ENCODE measurements at regions not wholly inside any gene's neighbourhood (a gene's known extent, or its start where the extent isn't known, plus 50 kb on each side); places are given as distances from the start of the nearest gene placed in this dataset.

DNA sequence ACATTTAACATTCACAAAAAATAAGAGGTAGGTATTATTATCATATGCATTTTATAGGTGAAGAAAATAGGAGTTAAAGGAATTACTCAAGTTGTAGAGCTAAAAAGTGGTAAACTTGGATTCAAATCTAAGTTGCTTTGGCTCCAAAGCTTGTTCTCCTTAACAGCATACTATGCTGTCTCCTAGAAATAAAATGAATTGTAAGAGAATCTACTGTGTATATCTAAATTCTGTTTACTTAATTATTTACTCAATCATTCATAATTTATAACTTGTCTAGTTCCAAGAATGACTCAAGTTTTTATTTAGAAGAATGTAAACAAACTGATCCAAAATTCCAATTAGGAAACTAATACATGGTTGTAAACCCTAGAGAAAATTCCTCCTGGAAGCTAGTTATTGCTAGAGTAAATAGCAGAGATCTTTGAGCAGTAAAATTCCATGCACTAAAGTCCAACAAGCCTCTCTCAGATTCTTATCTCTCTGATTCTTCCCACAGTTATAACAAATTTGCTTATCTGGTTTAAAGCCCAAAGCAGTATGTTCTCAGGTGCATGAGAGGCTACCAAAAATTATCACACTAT lies 132.5 kb upstream of the DPT start:
- DNase-seq (ENCODE audit: low spot score) = no peak
- in situ Hi-C loops (cut with HindIII; ENCODE audit: low sequenced_read_pairs) = no loop called here

DNA sequence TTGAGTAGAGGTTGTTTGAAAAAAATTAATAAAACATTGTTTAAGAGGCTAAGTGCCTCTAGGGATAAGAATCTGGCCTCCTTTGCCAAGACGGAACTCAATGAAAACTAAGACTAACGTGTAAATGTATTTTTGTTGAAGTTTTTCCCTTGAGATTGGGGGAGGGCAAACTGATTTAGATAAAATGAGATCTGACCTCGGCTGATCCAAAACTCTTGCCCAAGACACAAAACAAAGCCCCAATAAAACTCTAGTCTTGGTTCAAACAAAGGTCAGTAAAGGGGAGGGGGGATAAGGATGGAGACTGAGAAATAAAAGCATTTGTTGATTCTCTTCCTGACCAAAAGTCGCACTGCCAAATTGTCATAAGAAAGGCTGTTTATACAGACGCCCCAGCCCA lies 134.8 kb upstream of the DPT start:
- in situ Hi-C loops (cut with HindIII; ENCODE audit: low sequenced_read_pairs) = no loop called here
- DNase-seq (ENCODE audit: low spot score) = no peak

DNA sequence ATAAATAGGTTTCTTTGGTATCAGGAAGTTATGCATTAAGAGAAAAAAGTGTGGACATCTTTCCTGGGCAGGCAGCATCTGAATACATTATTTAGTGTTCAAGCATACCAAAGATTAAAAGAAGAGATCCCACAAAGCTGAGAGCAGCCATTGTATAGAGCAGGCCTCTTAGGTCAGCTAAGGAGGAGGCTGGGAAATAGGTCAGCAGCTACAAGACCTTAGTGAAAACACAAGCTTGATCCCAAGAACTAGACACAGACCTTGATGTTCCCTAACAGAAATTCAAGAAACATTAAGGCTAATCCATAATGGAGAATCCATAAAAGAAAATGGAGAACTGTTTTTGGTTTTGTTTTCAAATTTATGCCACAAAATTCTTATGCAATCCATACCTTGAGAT lies 135.3 kb upstream of the DPT start:
- in situ Hi-C loops (cut with HindIII; ENCODE audit: low sequenced_read_pairs) = no loop called here
- no peak for DNase-seq (ENCODE audit: low spot score)

DNA sequence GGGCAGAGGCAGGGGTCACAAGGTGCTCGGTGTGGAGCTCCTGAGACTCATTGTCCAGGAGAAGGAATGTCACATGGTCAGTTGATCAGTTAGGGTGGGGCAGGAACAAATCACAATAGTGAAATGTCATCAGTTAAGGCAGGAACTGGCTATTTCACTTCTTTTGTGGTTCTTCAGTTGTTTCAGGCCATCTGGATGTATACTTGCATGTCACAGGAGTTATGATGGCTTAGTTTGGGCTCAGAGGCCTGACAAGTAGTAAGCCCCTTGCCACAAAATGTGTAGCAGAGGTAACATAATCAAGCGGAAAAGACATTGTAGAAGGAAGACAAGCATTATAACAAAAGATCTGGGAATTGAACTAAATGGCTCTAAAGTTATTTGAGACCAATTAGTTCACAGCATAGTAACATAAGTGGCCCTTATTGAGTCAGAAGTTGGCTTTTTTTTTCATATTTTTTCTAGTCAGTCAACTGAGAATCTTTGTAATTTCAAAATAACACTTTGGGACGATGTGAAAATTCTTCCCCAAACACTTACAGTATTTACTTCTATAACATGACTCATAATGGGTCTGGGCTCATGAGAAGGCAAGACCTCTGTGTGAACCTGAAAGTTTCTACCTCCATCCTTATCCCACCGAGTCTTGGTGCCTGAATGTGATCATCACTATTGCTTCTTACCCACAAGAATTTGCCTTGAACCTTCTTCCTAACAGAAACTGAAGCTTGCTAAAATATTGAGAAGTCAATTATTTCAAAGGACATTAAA lies 137.0 kb upstream of the DPT start:
- in situ Hi-C loops (cut with HindIII; ENCODE audit: low sequenced_read_pairs) = no loop called here
- DNase-seq (ENCODE audit: low spot score) = no peak

DNA sequence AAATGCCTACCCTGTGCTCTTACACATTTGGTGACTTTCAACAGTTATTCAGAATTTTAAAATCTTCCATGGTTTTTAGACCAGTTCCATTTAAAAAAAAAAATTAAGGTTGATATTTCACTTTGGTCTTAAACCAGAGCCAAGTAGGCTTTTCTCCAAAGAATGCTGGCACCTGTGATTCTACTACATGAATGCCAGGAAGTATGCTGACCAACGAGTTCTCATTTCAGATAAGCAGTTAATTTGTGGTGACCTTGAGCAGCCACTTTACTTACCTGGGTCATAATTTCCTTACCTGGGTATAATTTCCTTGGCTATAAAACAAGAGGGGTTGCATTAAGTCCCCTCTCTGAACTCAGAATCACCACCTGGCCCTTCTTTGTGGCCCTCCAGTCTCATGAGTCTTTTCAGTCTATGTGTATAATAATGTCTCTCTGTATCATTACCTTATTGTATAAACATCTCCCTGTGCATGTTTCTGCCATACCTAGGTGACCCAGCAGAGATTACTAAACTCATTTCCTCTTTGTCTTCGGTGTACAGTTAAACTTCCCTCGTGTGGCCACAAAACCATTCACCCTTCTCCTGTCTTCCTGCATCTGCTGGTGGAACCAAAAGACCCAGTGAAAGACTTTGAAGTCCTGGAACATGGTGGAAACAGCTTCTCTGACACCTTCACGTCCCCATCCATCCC lies 139.1 kb upstream of the DPT start:
- no peak for DNase-seq (ENCODE audit: low spot score)
- in situ Hi-C loops (cut with HindIII; ENCODE audit: low sequenced_read_pairs) = no loop called here

DNA sequence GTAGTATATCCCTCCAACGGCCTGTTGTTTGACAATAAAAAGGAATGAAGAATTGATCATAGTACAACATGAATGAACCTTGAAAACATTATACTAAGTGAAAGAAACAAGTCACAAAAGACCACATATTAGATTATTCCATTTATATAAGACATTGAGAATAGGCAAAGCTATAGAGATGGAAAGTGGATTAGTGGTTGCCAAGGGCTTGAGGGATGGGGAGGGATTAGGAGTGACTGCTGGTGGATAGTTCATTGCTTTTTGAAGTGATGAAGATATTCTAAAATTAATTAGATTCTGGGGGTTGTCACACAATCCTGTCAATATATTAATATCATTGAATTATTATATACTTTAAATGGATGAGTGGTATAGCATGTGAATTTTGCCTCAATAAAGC lies 142.5 kb upstream of the DPT start:
- no peak for DNase-seq (ENCODE audit: low spot score)
- in situ Hi-C loops (cut with HindIII; ENCODE audit: low sequenced_read_pairs) = no loop called here

DNA sequence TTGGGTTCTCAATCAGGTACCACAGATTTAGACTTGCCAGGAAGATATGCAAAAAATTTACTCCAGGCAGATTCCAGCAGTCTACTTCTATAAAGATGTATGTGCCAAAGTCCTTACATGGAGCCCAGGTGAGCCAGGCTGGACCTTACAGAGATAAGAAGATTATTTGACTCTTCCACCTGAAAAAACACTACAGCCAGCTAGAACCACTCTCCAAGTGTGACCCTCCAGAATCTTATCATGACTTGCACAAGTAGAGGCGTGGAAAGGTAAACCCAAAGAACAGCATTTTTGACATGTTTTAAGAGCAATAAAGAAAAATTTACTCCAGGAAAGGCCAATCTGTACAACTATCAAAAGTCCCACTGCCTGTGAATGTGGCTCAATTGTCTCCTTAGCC lies 146.8 kb upstream of the DPT start:
- in situ Hi-C loops (cut with HindIII; ENCODE audit: low sequenced_read_pairs) = no loop called here
- no peak for DNase-seq (ENCODE audit: low spot score)

DNA sequence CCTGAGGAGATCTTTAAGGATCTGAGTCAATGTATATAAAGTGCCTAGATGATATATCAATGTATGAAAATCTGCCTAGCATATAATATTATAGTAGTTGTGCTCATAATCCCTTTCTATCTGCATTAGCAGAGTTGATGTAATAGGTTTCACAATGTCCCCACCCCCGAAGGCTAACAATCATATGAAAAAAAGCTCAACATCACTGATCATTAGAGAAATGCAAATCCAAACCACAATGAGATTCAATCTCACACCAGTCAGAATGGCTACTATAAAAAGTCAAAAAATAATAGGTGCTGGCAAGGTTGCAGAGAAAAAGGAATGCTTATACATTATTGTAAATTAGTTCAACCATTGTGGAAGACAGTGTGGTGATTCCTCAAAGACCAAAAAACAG lies 147.8 kb upstream of the DPT start:
- in situ Hi-C loops (cut with HindIII; ENCODE audit: low sequenced_read_pairs) = no loop called here
- no peak for DNase-seq (ENCODE audit: low spot score)

DNA sequence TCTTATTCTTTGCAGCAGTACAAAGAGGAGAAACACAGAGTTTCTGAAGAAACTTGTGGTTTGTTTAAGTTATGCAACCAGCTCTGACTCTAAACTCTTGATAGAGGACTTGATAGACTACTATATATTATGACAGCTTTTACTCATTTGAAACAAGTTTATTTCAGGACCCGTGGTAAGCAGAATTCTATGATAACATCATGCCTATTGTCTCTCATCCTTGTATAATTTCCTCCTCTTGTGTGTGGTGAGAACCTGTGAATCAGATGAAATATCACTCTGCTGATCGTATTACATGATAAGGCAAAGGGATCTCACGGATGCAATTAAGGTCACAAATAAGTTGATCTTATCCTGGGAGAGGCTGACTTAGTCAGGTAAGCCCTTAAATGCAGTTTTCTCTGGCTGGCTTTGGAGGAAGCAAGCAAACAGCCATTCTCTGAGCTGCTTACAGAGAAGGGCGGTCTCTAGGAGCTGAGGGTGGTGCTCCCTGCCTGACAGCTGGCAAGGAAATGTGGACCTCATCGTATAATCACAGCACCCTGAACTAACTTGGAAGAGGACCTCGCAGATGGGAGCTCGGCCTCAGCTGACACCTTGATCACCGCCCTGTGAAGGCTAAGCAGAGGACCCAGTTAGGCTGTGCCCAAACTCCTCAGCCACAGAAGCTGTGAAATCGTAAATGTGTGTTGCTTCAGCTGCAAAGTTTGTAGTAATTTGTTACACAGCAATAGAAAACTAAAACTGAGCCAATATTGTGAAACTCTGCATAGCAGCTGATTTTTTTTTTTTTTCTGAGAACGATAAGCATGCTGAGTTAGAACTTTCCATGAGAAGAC lies 151.1 kb upstream of the DPT start:
- no peak for DNase-seq (ENCODE audit: low spot score)

DNA sequence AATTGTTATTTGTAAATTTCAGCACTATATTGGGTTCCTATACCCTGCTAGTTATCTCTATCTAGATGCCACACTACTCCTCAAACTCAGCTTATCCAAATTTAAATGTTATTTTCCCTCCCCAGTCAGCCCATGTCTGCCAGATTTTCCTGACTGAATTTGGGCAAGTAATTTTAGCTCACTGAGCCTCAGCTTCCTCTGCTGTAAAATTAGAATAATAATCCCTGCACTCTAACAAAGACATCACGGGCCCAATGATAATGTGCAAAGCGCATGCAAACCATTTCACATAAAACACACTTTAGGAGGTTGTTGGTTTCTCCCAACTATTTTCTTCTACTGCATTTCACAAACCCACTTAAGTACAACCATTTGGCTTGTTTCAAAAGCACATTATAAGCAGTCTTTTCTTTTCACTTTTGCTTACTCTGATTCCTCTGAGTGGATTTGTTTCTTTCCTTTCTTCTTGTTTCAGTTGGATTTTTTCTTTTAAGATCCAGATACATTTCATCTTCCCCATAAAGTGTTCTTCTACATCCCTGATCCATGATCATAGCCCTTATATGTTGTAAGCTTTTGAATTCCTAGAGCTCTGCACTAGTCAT lies 152.8 kb upstream of the DPT start:
- in situ Hi-C loops (cut with HindIII; ENCODE audit: low sequenced_read_pairs) = no loop called here

More for the DNA sequence above, 151.1 kb upstream of the DPT start:
- in situ Hi-C loops (cut with HindIII; ENCODE audit: low sequenced_read_pairs) = no loop called here

DNA sequence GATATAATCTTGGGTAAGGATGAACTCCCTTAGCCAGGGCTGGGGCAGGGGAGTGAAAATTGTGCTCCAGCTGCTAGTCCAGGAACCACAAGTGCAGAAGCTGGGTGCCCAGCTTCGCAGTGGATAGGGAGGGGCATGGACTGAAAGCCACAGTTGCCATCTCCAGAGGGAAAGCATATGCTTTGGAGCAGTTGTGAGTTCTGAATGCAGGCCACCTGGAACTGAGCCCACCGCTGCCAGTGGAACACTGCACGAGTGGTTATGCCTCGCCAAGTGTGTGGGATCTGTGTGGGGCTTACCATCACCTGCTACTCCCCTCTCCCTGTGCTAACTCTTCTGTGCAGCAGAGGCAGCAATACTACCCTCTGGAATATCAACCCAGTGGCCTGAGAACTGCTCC lies 158.4 kb upstream of the DPT start:
- in situ Hi-C loops (cut with HindIII; ENCODE audit: low sequenced_read_pairs) = no loop called here
- no peak for DNase-seq (ENCODE audit: low spot score)

More for the DNA sequence above, 152.8 kb upstream of the DPT start:
- no peak for DNase-seq (ENCODE audit: low spot score)

DNA sequence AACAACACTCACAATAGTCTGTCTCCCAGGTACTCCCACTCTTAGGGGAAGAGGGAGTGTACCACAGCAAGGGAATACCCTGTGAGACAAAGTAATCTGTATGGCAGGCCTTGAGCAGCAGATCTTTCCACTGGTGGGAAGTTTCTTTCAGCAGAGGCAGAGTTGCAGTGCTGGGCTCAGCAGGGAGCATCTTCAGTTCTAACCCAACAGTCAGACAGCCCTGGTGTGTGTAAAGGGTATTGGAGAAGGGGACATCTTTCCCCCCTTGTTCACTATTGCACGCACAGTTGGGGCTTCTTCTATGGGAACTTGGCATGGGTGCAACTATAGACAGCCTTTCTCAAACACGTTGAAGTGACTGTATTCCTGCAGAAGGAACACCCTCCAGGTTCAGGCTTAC lies 159.4 kb upstream of the DPT start:
- no peak for DNase-seq (ENCODE audit: low spot score)
- in situ Hi-C loops (cut with HindIII; ENCODE audit: low sequenced_read_pairs) = no loop called here

DNA sequence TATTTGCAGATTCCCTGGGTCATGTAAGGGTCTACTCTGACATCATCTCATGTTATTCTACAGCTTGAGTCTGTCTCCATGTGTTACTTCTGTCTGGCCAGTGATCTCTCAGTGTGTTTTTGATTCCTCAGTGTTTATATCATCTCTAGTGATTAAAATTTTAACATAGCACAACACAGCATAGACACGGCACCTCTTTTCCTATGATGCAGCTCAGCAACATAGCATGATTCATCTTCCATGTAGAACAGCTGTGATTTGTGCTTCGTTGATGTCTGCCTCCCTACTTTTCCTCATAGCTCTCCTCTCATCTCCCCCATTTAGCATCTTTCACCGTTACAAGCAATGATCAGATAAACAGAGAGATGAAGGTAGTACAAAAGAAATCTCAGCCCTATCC lies 163.9 kb upstream of the DPT start:
- in situ Hi-C loops (cut with HindIII; ENCODE audit: low sequenced_read_pairs) = no loop called here
- DNase-seq (ENCODE audit: low spot score) = no peak

DNA sequence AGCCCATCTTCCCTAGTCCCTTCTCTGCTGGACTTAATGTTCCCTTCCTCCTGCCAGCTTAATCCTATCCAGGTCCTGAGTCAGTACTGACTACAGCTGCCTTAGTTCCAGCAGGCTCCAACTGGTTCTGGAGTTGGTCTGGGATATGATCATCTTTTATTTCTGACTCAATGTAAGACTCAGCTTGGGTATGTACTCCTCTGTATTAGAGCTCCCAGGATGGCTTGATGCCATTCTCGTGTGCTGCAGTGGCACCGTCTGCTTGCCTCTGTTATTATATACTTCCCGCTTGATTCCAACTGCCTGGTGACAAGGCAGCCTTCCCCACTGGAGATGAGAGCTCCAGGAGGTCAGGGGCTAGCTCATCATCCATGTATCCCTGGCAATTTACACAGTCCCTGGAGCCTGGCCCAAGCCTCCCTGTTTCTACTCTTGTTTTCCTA lies 164.4 kb upstream of the DPT start:
- in situ Hi-C loops (cut with HindIII; ENCODE audit: low sequenced_read_pairs) = no loop called here
- DNase-seq (ENCODE audit: low spot score) = peak; percentile 23

DNA sequence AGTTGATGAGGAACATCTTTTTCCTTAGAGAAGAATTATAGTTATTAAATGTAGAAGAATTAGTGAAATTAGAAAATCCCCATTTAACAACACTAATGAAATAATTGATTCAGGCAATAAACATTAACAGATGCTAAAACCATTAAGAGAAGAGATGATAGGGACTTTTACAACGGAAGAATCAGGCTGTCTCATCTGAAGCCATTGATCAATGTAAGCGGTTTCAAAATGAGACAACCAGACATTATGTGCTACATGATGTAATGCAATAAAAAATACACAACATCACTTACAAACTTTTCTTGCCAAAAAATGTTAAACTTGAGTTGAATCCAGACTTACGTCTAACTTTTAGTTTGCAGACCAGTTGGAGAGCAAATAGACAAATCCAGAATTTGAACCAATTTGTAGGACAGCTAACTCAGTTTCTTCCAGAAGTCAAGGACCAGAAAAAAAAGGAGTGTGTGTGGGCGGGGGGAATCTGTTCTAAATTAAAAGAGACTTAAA lies 165.4 kb upstream of the DPT start:
- DNase-seq (ENCODE audit: low spot score) = no peak
- in situ Hi-C loops (cut with HindIII; ENCODE audit: low sequenced_read_pairs) = no loop called here

DNA sequence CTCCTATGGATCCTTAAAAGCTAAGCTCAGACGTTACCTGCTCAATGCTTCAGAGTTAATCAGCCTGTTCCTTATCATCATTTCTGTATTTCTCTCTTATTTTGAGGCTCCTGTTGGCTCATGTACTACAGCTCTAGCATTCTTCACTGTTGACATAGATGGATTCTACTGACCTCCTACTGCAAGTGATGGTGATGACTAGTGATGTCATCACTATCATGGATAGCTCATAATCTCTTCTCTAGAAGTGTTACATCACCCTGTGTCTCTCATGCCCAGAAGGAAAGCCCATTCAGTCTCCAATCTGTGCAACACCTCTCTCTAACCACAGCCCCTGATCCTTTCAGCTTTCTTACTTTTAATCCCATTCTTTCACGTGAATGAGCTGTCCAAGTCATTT lies 168.2 kb upstream of the DPT start:
- DNase-seq (ENCODE audit: low spot score) = no peak
- in situ Hi-C loops (cut with HindIII; ENCODE audit: low sequenced_read_pairs) = no loop called here

DNA sequence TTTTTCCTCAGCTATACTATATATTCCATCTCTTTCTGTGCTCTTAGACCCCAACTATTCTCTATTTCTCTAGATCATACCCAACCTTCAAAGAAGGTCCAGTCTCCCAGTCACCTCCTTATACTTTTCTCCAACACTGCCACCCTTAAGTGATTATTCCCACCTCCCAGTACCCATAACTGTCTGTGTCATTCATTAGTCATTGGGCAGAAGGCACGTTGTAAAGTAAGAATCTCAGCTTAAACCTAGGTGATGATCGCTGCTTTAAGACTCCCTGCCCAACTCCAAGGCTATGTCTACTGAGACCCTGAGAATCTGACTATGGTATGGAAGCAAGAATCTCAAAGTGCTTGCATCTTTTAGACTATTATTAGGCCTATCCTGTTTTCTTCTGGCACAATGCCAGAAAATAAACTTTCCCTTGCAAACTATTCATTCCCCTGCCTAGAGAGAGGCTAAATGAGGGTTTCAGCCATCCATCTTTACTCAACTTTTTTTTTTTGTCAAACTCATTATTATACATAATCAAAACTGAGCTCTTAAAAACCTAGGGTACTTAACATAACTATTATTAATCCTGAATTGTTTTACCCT lies 174.3 kb upstream of the DPT start:
- in situ Hi-C loops (cut with HindIII; ENCODE audit: low sequenced_read_pairs) = no loop called here

DNA sequence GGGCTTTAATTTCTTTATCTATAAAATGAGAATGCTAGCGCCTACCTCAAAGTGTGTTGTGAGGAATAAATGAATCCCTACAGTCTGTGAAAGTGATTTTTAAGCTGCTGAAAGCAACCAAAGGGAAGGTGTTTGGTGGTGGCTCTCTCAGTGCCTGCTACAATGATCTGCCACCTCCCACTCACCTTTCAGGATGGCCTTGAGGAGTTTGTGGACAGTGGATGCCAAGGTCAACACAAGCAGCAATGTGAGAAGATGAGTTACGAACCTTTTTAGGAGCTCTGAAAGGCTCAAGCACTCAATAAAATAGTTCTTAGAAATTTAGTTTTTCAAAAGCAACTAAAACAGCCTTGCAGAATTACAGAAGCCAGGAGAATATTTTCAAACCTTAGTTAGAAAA lies 176.6 kb upstream of the DPT start:
- in situ Hi-C loops (cut with HindIII; ENCODE audit: low sequenced_read_pairs) = no loop called here
- no peak for DNase-seq (ENCODE audit: low spot score)

More for the DNA sequence above, 174.3 kb upstream of the DPT start:
- DNase-seq (ENCODE audit: low spot score) = no peak

DNA sequence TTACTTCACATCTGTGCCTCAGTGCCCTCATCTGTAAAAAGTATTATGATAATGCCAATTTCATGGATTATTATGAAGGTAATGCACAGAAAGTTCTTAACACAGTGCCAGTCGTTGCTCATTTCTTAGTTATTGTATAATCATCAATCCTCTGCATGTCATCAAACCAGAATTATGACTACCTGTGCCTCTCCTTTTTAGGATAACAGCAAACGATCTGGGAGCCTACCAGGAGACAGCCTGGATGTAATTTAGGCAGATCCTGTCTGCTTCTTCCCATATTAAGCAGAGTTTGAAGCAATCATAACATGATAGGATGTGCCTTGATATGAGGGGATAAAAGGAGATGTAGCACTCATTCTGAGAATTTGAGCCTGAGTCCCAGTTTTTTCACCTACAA lies 177.4 kb upstream of the DPT start:
- no peak for DNase-seq (ENCODE audit: low spot score)
- in situ Hi-C loops (cut with HindIII; ENCODE audit: low sequenced_read_pairs) = no loop called here
